Activated B cell treated with CpG ODN at 0.5 μM for 24 hours (primary cell): ENCODE measurements at regions not wholly inside any gene's neighbourhood (a gene's known extent, or its start where the extent isn't known, plus 50 kb on each side); places are given as distances from the start of the nearest gene placed in this dataset.

Experiments used
- ATAC-seq: fragments of 200-7000 bp; cut with Tn5 transposase; one replicate; pipeline ENCODE4 v1.10.0; 2021; ENCODE audit warnings: low read depth, mild to moderate bottlenecking, moderate library complexity
- CTCF ChIA-PET: fragments of 350-600 bp; sonication (Branson Sonifier 250); formaldehyde crosslinking; loops from one replicate; lab custom pipeline; 2021; ENCODE audit warnings: antibody characterized with exemption; lab: Charles Lee
- POLR2A ChIA-PET: fragments of 350-600 bp; sonication (Branson Sonifier 250); formaldehyde crosslinking; loops from one replicate; lab custom pipeline; 2021; ENCODE audit warnings: antibody characterized with exemption; lab: Charles Lee
- DNase-seq: peaks from one replicate; pipeline ENCODE4 v3.0.0; 2022
- H3K27ac Mint-ChIP-seq: one replicate; pipeline ENCODE4 v1.8.0; 2020; ENCODE audit warnings: mixed read lengths
- H3K27me3 Mint-ChIP-seq: one replicate; pipeline ENCODE4 v1.8.0; 2021; ENCODE audit warnings: mixed read lengths
- H3K36me3 Mint-ChIP-seq: one replicate; pipeline ENCODE4 v1.8.0; 2021; ENCODE audit warnings: low read depth, mixed read lengths
- H3K4me1 Mint-ChIP-seq: one replicate; pipeline ENCODE4 v1.8.0; 2021; ENCODE audit warnings: mixed read lengths
- H3K4me3 Mint-ChIP-seq: one replicate; pipeline ENCODE4 v1.8.0; 2020; ENCODE audit warnings: mild to moderate bottlenecking, mixed read lengths
- H3K9me3 Mint-ChIP-seq: one replicate; pipeline ENCODE4 v1.8.0; 2020; ENCODE audit warnings: mixed read lengths
- intact Hi-C: fragments of 100-400 bp; cut with micrococcal nuclease; formaldehyde crosslinking; loops from one replicate; pipeline ENCODE4 v1.15.1; 2024
- TF ChIP-seq, protein P1 (sequence below): fragments of 200-600 bp; IDR thresholded peaks from one replicate; pipeline ENCODE4 v1.8.0; 2022; ENCODE audit warnings: antibody characterized with exemption, mild to moderate bottlenecking

- POLR2A ChIA-PET = no interaction called here
- no peak overlapping the region for H3K27ac Mint-ChIP-seq
- H3K36me3 Mint-ChIP-seq = no peaks in the 10 kb centered on the region
- TF ChIP-seq, protein P1, sequence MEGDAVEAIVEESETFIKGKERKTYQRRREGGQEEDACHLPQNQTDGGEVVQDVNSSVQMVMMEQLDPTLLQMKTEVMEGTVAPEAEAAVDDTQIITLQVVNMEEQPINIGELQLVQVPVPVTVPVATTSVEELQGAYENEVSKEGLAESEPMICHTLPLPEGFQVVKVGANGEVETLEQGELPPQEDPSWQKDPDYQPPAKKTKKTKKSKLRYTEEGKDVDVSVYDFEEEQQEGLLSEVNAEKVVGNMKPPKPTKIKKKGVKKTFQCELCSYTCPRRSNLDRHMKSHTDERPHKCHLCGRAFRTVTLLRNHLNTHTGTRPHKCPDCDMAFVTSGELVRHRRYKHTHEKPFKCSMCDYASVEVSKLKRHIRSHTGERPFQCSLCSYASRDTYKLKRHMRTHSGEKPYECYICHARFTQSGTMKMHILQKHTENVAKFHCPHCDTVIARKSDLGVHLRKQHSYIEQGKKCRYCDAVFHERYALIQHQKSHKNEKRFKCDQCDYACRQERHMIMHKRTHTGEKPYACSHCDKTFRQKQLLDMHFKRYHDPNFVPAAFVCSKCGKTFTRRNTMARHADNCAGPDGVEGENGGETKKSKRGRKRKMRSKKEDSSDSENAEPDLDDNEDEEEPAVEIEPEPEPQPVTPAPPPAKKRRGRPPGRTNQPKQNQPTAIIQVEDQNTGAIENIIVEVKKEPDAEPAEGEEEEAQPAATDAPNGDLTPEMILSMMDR = no peak
- no peaks in the 10 kb centered on the region for H3K9me3 Mint-ChIP-seq
- no peak for DNase-seq
- intact Hi-C loops = no loop called here
- ATAC-seq = no peak
- H3K4me1 Mint-ChIP-seq = no peaks in the 10 kb centered on the region
- no peak overlapping the region for H3K4me3 Mint-ChIP-seq
- peaks cover 4% of the 10 kb centered on the region for H3K27me3 Mint-ChIP-seq
- CTCF ChIA-PET = no interaction called here
Observed at GRCh38 chrX:16278927-16279326, 111.6 kb downstream of the MAGEB17 start.

DNA sequence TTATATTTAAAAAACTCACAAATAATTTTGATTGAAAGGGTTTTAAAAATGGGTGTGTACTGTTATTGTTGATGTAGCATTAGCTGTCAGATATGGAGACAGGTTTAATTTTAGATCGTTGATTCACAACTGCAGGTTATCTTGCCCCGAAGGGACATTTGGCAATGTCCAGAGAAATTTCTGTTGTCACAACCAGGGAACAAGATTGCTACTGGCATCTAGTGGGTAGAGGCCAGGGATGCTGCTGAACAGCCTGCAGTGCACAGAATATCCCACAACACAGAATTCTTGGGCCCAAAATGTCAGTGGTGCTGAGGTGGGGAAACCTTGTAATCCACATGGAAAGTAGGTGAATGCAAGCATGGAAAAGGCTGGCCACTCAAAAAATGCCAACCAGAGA is 114.9 kb downstream of the MAGEB17 start:
- H3K4me1 Mint-ChIP-seq = no peaks in the 10 kb centered on the region
- DNase-seq (no peak), ATAC-seq (no peak)
- CTCF ChIA-PET = no interaction called here
- TF ChIP-seq, protein P1 = no peak
- H3K36me3 Mint-ChIP-seq = no peaks in the 10 kb centered on the region
- no peak overlapping the region for H3K27ac Mint-ChIP-seq
- H3K4me3 Mint-ChIP-seq = no peak overlapping the region
- no peaks in the 10 kb centered on the region for H3K9me3 Mint-ChIP-seq
- H3K27me3 Mint-ChIP-seq = peaks cover 4% of the 10 kb centered on the region
- intact Hi-C loops = no loop called here
- POLR2A ChIA-PET = no interaction called here

- intact Hi-C loops = no loop called here
Observed at GRCh38 chrX:16284842-16285241, 117.6 kb downstream of the MAGEB17 start.

GRCh38 chrX:16290997-16291396 is 123.7 kb downstream of the MAGEB17 start:
- POLR2A ChIA-PET = no interaction called here
- no peaks in the 10 kb centered on the region for H3K9me3 Mint-ChIP-seq

More at GRCh38 chrX:16284842-16285241, 117.6 kb downstream of the MAGEB17 start:
- DNase-seq = no peak
- Mint-ChIP-seq H3K36me3 (no peaks in the 10 kb centered on the region), H3K27ac (no peak overlapping the region), H3K4me1 (no peaks in the 10 kb centered on the region), H3K9me3 (no peaks in the 10 kb centered on the region), H3K27me3 (no peaks in the 10 kb centered on the region), H3K4me3 (no peak overlapping the region)
- no peak for ATAC-seq
- ChIA-PET POLR2A (no interaction called here), CTCF (no interaction called here)
- TF ChIP-seq, protein P1 = no peak

GRCh38 chrX:16300831-16301230 is 133.6 kb downstream of the MAGEB17 start:
- TF ChIP-seq, protein P1 = no peak

More at GRCh38 chrX:16290997-16291396, 123.7 kb downstream of the MAGEB17 start:
- Mint-ChIP-seq H3K27ac (no peak overlapping the region), H3K27me3 (peaks cover 2% of the 10 kb centered on the region), H3K4me3 (no peak overlapping the region), H3K4me1 (no peaks in the 10 kb centered on the region), H3K36me3 (no peaks in the 10 kb centered on the region)
- TF ChIP-seq, protein P1 = no peak
- DNase-seq (no peak), ATAC-seq (no peak)
- CTCF ChIA-PET = no interaction called here
- intact Hi-C loops = no loop called here

More at GRCh38 chrX:16300831-16301230, 133.6 kb downstream of the MAGEB17 start:
- Mint-ChIP-seq H3K27me3 (peaks cover 1% of the 10 kb centered on the region), H3K27ac (no peak overlapping the region), H3K36me3 (no peaks in the 10 kb centered on the region), H3K9me3 (no peaks in the 10 kb centered on the region), H3K4me1 (no peaks in the 10 kb centered on the region), H3K4me3 (no peak overlapping the region)
- CTCF ChIA-PET = no interaction called here
- DNase-seq (no peak), ATAC-seq (no peak)
- intact Hi-C loops = no loop called here
- POLR2A ChIA-PET = no interaction called here
